IMR-90 (cell line): ENCODE measurements at regions not wholly inside any gene's neighbourhood (a gene's known extent, or its start where the extent isn't known, plus 50 kb on each side); places are given as distances from the start of the nearest gene placed in this dataset.
"Not testable (repeated sequence)": the region's sequence is repeated elsewhere in the genome, so short reads cannot be mapped to it uniquely, and the experiment has no call there.

Experiments used
- ATAC-seq: fragments of 200-7000 bp; cut with Tn5 transposase; 2 replicates; pipeline ENCODE4 v1.9.1; 2020; ENCODE audit warnings: low read depth, mild to moderate bottlenecking, moderate library complexity
- BruUV-seq: library from RNA; stranded (reverse); fragments of 400-500 nt; replicated peaks from 2 replicates; lab custom pipeline; 2021; lab: Mats Ljungman, UMichigan
- CTCF ChIA-PET: fragments of 300-600 bp; formaldehyde crosslinking; extraction: SDS; loops from one replicate; lab custom pipeline; 2021; ENCODE audit warnings: antibody characterized with exemption; lab: Yijun Ruan, JAX
- POLR2A ChIA-PET: fragments of 300-600 bp; sonication (Branson Sonifier 250); formaldehyde crosslinking; loops from one replicate; lab custom pipeline; 2022; ENCODE audit warnings: antibody characterized with exemption; ENCODE audit not compliant: unreplicated experiment; lab: Charles Lee
- DNase-seq: peaks from one replicate; pipeline ENCODE4 v3.0.0; 2013
- H2AFZ ChIP-seq: replicated peaks from 2 replicates; pipeline ENCODE3; 2013; ENCODE audit warnings: low read length, mild to moderate bottlenecking; ENCODE audit not compliant: poor library complexity
- H2AK5ac ChIP-seq: 2 replicates; pipeline ENCODE4 v1.6.1; 2013; ENCODE audit warnings: low read depth, low read length, inconsistent platforms
- H2AK9ac ChIP-seq: replicated peaks from 2 replicates; pipeline ENCODE3; 2013; ENCODE audit warnings: mild to moderate bottlenecking, low read depth, low read length, moderate library complexity; ENCODE audit not compliant: poor library complexity
- H2BK120ac ChIP-seq: 2 replicates; pipeline ENCODE4 v1.6.1; 2013; ENCODE audit warnings: low read depth, low read length, inconsistent platforms
- H2BK15ac ChIP-seq: 3 replicates; pipeline ENCODE4 v1.6.1; 2013; ENCODE audit warnings: low read depth, low read length, inconsistent platforms
- H2BK20ac ChIP-seq: 2 replicates; pipeline ENCODE4 v1.6.1; 2013; ENCODE audit warnings: low read depth, mild to moderate bottlenecking, inconsistent platforms, low read length, moderate library complexity
- H2BK5ac ChIP-seq: 2 replicates; pipeline ENCODE4 v1.6.1; 2013; ENCODE audit warnings: mild to moderate bottlenecking, low read depth, low read length, inconsistent platforms; ENCODE audit not compliant: poor library complexity, severe bottlenecking
- H3K14ac ChIP-seq: replicated peaks from 2 replicates; pipeline ENCODE4 v1.6.1; 2013; ENCODE audit warnings: low read depth, low read length, inconsistent platforms
- H3K18ac ChIP-seq: 2 replicates; pipeline ENCODE4 v1.6.1; 2013; ENCODE audit warnings: low read depth, low read length, control low read depth
- H3K23ac ChIP-seq: 2 replicates; pipeline ENCODE4 v1.6.1; 2013; ENCODE audit warnings: low read depth, low read length, inconsistent platforms
- H3K27ac ChIP-seq: 2 replicates; pipeline ENCODE4 v1.5.1; 2013; ENCODE audit warnings: mild to moderate bottlenecking, control low read depth, low read length; ENCODE audit not compliant: insufficient read depth
- H3K27me3 ChIP-seq: 2 replicates; pipeline ENCODE4 v1.6.1; 2013; ENCODE audit warnings: low read length; ENCODE audit not compliant: control insufficient read depth, insufficient read depth
- H3K36me3 ChIP-seq: 2 replicates; pipeline ENCODE4 v1.6.1; 2013; ENCODE audit warnings: low read length, mixed read lengths; ENCODE audit not compliant: control insufficient read depth, insufficient read depth
- H3K4ac ChIP-seq: 2 replicates; pipeline ENCODE4 v1.6.1; 2013; ENCODE audit warnings: low read depth, low read length, inconsistent platforms
- H3K4me1 ChIP-seq: 2 replicates; pipeline ENCODE4 v1.6.1; 2013; ENCODE audit warnings: low read length, mixed read lengths; ENCODE audit not compliant: control insufficient read depth, insufficient read depth
- H3K4me2 ChIP-seq: 2 replicates; pipeline ENCODE4 v1.6.1; 2013; ENCODE audit warnings: low read depth, mild to moderate bottlenecking, control low read depth, low read length, moderate library complexity
- H3K4me3 ChIP-seq: 2 replicates; pipeline ENCODE4 v1.5.1; 2013; ENCODE audit warnings: low read depth, mild to moderate bottlenecking, control low read depth, low read length, moderate library complexity; ENCODE audit not compliant: insufficient read depth
- H3K56ac ChIP-seq: 2 replicates; pipeline ENCODE4 v1.6.1; 2013; ENCODE audit warnings: low read length, inconsistent platforms; ENCODE audit not compliant: insufficient read depth; ENCODE audit errors: extremely low read depth
- H3K79me1 ChIP-seq, 2 experiments: 2 replicates each; pipeline ENCODE4 v1.6.1; 2013; ENCODE audit warnings: low read length in 2 of 2, inconsistent platforms in 1 of 2, low read depth in 1 of 2
- H3K9ac ChIP-seq: 2 replicates; pipeline ENCODE4 v1.6.1; 2013; ENCODE audit warnings: low read depth, low read length, control low read depth
- H3K9me1 ChIP-seq: 2 replicates; pipeline ENCODE4 v1.6.1; 2013; ENCODE audit warnings: low read length, inconsistent platforms; ENCODE audit not compliant: insufficient read depth
- H3K9me3 ChIP-seq: 2 replicates; pipeline ENCODE4 v1.6.1; 2013; ENCODE audit warnings: low read length; ENCODE audit not compliant: control insufficient read depth, insufficient read depth
- H4K20me1 ChIP-seq: 2 replicates; pipeline ENCODE4 v1.6.1; 2013; ENCODE audit warnings: low read length, inconsistent platforms; ENCODE audit not compliant: insufficient read depth
- H4K5ac ChIP-seq: 2 replicates; pipeline ENCODE4 v1.6.1; 2013; ENCODE audit warnings: mild to moderate bottlenecking, low read depth, low read length, control low read depth
- H4K8ac ChIP-seq, 2 experiments: 2 replicates each; pipeline ENCODE4 v1.6.1; 2013; ENCODE audit warnings: low read depth in 2 of 2, low read length in 2 of 2, control low read depth in 1 of 2, inconsistent platforms in 1 of 2
- H4K91ac ChIP-seq: 2 replicates; pipeline ENCODE4 v1.6.1; 2013; ENCODE audit warnings: low read depth, low read length, inconsistent platforms; ENCODE audit not compliant: insufficient read depth
- NFE2L2 ChIP-seq: fragments of 150-350 bp; IDR thresholded peaks from 2 replicates; pipeline ENCODE4 v1.6.1; 2016; ENCODE audit warnings: low read depth, mild to moderate bottlenecking, low read length
- WGBS, 2 experiments: methylation state at CpG; one replicate each; pipeline versions ENCODE4 v1.1.5 to v1.1.7; 2013; ENCODE audit warnings: missing lambda C conversion rate in 2 of 2; ENCODE audit not compliant: insufficient read length in 1 of 2; ENCODE audit errors: extremely low coverage in 2 of 2; 5-methylcytosine and 5-hydroxymethylcytosine counted together
- dilution Hi-C: fragments of 300-500 bp; cut with HindIII; formaldehyde crosslinking; loops from one replicate; pipeline ENCODE4 v1.14.3; 2018; ENCODE audit warnings: low sequenced_read_pairs; ENCODE audit not compliant: unreplicated experiment
- in situ Hi-C: fragments of 300-500 bp; cut with MboI; formaldehyde crosslinking; loops from 3 replicates; pipeline ENCODE4 v1.14.3; 2019; ENCODE audit warnings: low sequenced_read_pairs, inconsistent platforms, mixed read lengths
- intact Hi-C: fragments of 100-400 bp; cut with micrococcal nuclease; formaldehyde crosslinking; loops from 2 replicates; pipeline ENCODE4 v1.10.0; 2022

GRCh38 chr6:74256381-74256780, 560.4 kb downstream of the CD109 start:
- DNase-seq = peak; percentile 51
- peaks cover 6% of the 10 kb centered on the region for H3K4me1 ChIP-seq
- peak overlapping the region; percentile 41 for H2BK5ac ChIP-seq
- in situ Hi-C loops (no loop called here), intact Hi-C loops (no loop called here), dilution Hi-C loops (no loop called here)
- H2BK15ac ChIP-seq = no peak overlapping the region
- ATAC-seq = peak; percentile 92
- BruUV-seq = no TSS peak
- no peak overlapping the region; the same call in 1 of the 2 replicates for H2BK20ac ChIP-seq
- no peaks in the 10 kb centered on the region for H3K9me1 ChIP-seq
- no peak overlapping the region for H3K9ac ChIP-seq
- no peak overlapping the region for H3K14ac ChIP-seq
- H3K27ac ChIP-seq = peak overlapping the region; percentile 38; the same call in 1 of the 2 replicates
- H3K27me3 ChIP-seq = no peaks in the 10 kb centered on the region
- H3K4me3 ChIP-seq = no peak overlapping the region
- H3K4ac ChIP-seq = no peak overlapping the region
- H3K4me2 ChIP-seq = no peak overlapping the region
- H3K79me1 ChIP-seq = no peaks in the 10 kb centered on the region; a peak in 1 of 4 replicates
- H4K20me1 ChIP-seq = no peaks in the 10 kb centered on the region
- H3K36me3 ChIP-seq = no peaks in the 10 kb centered on the region
- no peak overlapping the region for H2AFZ ChIP-seq
- H3K9me3 ChIP-seq = no peaks in the 10 kb centered on the region
- peak overlapping the region; percentile 86; the same call in 1 of the 2 replicates for H2BK120ac ChIP-seq
- no peak overlapping the region; the same call in 1 of the 2 replicates for H4K5ac ChIP-seq
- no peak overlapping the region for H4K91ac ChIP-seq
- POLR2A ChIA-PET = no interaction called here
- H3K23ac ChIP-seq = peak overlapping the region; percentile 76; the same call in 1 of the 2 replicates
- no peak overlapping the region for H2AK5ac ChIP-seq
- H2AK9ac ChIP-seq = no peak overlapping the region
- H3K18ac ChIP-seq = no peak overlapping the region
- no peak overlapping the region for H3K56ac ChIP-seq
- TF ChIP-seq NFE2L2 = no peak
- CTCF ChIA-PET = interaction anchor here (0.8 to 1.0 kb wide), 2 partner anchors 8 to 168 kb away, joined by 3 to 4 read pairs; no protein-coding TSS in a partner anchor
- peak overlapping the region; percentile 1 to 83; a peak in 1 of 4 replicates for H4K8ac ChIP-seq

GRCh38 chr6:74255007-74255406, 559.0 kb downstream of the CD109 start:
- H2AFZ ChIP-seq, ATAC-seq, H3K27ac ChIP-seq, H4K8ac ChIP-seq, in situ Hi-C loops, POLR2A ChIA-PET, H2BK15ac ChIP-seq, H3K23ac ChIP-seq, DNase-seq, intact Hi-C loops, H3K18ac ChIP-seq, H3K14ac ChIP-seq, H3K4me3 ChIP-seq, H3K27me3 ChIP-seq, H2AK9ac ChIP-seq, CTCF ChIA-PET, H3K9me3 ChIP-seq, H3K4me2 ChIP-seq, H4K5ac ChIP-seq, H2BK5ac ChIP-seq, H3K36me3 ChIP-seq, H3K9me1 ChIP-seq, H4K20me1 ChIP-seq, H3K4ac ChIP-seq, H3K79me1 ChIP-seq, H4K91ac ChIP-seq, dilution Hi-C loops, H2BK20ac ChIP-seq, H3K4me1 ChIP-seq, H3K9ac ChIP-seq, H2AK5ac ChIP-seq, H3K56ac ChIP-seq, BruUV-seq: not testable (repeated sequence)
- H2BK120ac ChIP-seq = 0 out of 2 replicates have a peak overlapping the region, but pooled peaks have one; percentile 43
- WGBS, 2 experiments = 100% methylated on average over 1 of the region's 24 CpGs; no CpG with 5 or more reads in 1 of the 2 experiments
